K562 (cell line): ENCODE measurements at regions not wholly inside any gene's neighbourhood (a gene's known extent, or its start where the extent isn't known, plus 50 kb on each side); places are given as distances from the start of the nearest gene placed in this dataset.

Experiments used
- CTCF ChIP-seq, 3 experiments: IDR thresholded peaks in 2 of 3; conservative IDR thresholded peaks in 1 of 3; 2 replicates each; pipeline ENCODE4 v1.5.1; 2011 to 2012; ENCODE audit warnings: low read length in 3 of 3, mild to moderate bottlenecking in 3 of 3, control low read depth in 2 of 3, improper control_type of control experiment in 1 of 3, inconsistent platforms in 1 of 3, low read depth in 1 of 3, mixed read lengths in 1 of 3, moderate library complexity in 1 of 3; ENCODE audit not compliant: insufficient read depth in 2 of 3
- GATA2 ChIP-seq: sonication (generic); formaldehyde crosslinking; IDR thresholded peaks from 2 replicates; pipeline ENCODE4 v1.4.0; 2020; ENCODE audit warnings: mild to moderate bottlenecking, missing genetic modification reagents
- JUNB ChIP-seq: fragments of 450-650 bp; formaldehyde crosslinking; conservative IDR thresholded peaks from 2 replicates; pipeline ENCODE4 v1.4.0; 2020; ENCODE audit warnings: mild to moderate bottlenecking
- PTRF ChIP-seq: fragments of 450-650 bp; IDR thresholded peaks from 2 replicates; pipeline ENCODE4 v1.6.1; 2016; ENCODE audit warnings: mild to moderate bottlenecking, missing genetic modification characterization, missing compliant biosample characterization
- RAD21 ChIP-seq, 2 experiments: fragments of 250-450 bp in 1 of 2; fragments of 450-650 bp in 1 of 2; sonication (Bioruptor Pico) in 1 of 2; formaldehyde crosslinking in 1 of 2; IDR thresholded peaks in 1 of 2; conservative IDR thresholded peaks in 1 of 2; 2 replicates each; pipeline versions ENCODE4 v1.4.0 to v1.8.0; 2020 to 2022; ENCODE audit warnings: mild to moderate bottlenecking in 2 of 2, moderate library complexity in 1 of 2
- TCF3 ChIP-seq: sonication (generic); formaldehyde crosslinking; IDR thresholded peaks from 2 replicates; pipeline ENCODE4 v1.4.0; 2020; ENCODE audit warnings: mild to moderate bottlenecking, missing genetic modification reagents
- TCF7L2 ChIP-seq: fragments of 150-350 bp; IDR thresholded peaks from 2 replicates; pipeline ENCODE4 v1.6.1; 2016; ENCODE audit warnings: low read depth, mild to moderate bottlenecking, low read length, moderate library complexity
- ZNF121 ChIP-seq: sonication (generic); formaldehyde crosslinking; conservative IDR thresholded peaks from 2 replicates; pipeline ENCODE4 v1.8.0; 2022; ENCODE audit warnings: missing genetic modification reagents
- ZNF23 ChIP-seq: fragments of 250-450 bp; sonication (Bioruptor Pico); IDR thresholded peaks from 2 replicates; pipeline ENCODE4 v1.4.0; 2020; ENCODE audit warnings: mild to moderate bottlenecking
- ZNF449 ChIP-seq: fragments of 250-450 bp; sonication (Bioruptor Pico); IDR thresholded peaks from 2 replicates; pipeline ENCODE4 v1.8.0; 2022; ENCODE audit warnings: moderate library complexity, mild to moderate bottlenecking, inconsistent platforms
- ZNF561 ChIP-seq: fragments of 450-650 bp; formaldehyde crosslinking; conservative IDR thresholded peaks from 2 replicates; pipeline ENCODE4 v1.4.0; 2020; ENCODE audit warnings: mild to moderate bottlenecking, moderate library complexity

GRCh38 chr5:167463939-167464338, 827.5 kb upstream of the WWC1 start:
- TF ChIP-seq JUNB (CRISPR knock-in tag) (no peak), GATA2 (no peak), TCF3 (CRISPR knock-in tag) (no peak), TCF7L2 (no peak), ZNF449 (CRISPR knock-in tag) (no peak), PTRF (tag) (no peak), CTCF (IDR thresholded peaks at IDR 0.05 in 2 of 3, conservative IDR thresholded peaks at IDR 0.05 in 1 of 3; ENCODE audit: insufficient read depth in 2 of 3, low read depth in 1 of 3, low read length in 3 of 3) (no peak), ZNF23 (no peak), ZNF121 (CRISPR knock-in tag) (no peak), RAD21 (CRISPR knock-in tag; conservative IDR thresholded peaks at IDR 0.05 in 1 of 2, IDR thresholded peaks at IDR 0.05 in 1 of 2) (no peak), ZNF561 (CRISPR knock-in tag) (no peak)
